A673 (cell line): ENCODE measurements at regions not wholly inside any gene's neighbourhood (a gene's known extent, or its start where the extent isn't known, plus 50 kb on each side); places are given as distances from the start of the nearest gene placed in this dataset.

Source experiments
- BruUV-seq: library from RNA; stranded (reverse); fragments of 400-500 nt; replicated peaks from 2 replicates; lab custom pipeline; 2021; lab: Mats Ljungman, UMichigan
- CTCF ChIA-PET: fragments of 300-600 bp; sonication (Branson Sonifier 250); formaldehyde crosslinking; loops from one replicate; lab custom pipeline; 2022; ENCODE audit warnings: antibody characterized with exemption; lab: Charles Lee
- POLR2A ChIA-PET: fragments of 300-600 bp; sonication (Branson Sonifier 250); formaldehyde crosslinking; loops from one replicate; lab custom pipeline; 2022; ENCODE audit warnings: antibody characterized with exemption; ENCODE audit not compliant: low non-redundant PET; lab: Charles Lee
- DNase-seq: peaks from one replicate; pipeline ENCODE4 v3.0.0-alpha.2; 2015; ENCODE audit warnings: low spot score
- H3K27ac ChIP-seq: fragments of 200-600 bp; sonication (generic); 2 replicates; pipeline ENCODE4 v1.5.1; 2016; ENCODE audit warnings: mixed run types, low read depth, mild to moderate bottlenecking, mixed read lengths, antibody characterized with exemption, low read length; ENCODE audit not compliant: poor library complexity, severe bottlenecking
- H3K27me3 ChIP-seq: fragments of 200-600 bp; sonication (generic); replicated peaks from 2 replicates; pipeline ENCODE4 v1.6.1; 2017; ENCODE audit warnings: mixed run types, low read depth, mild to moderate bottlenecking, mixed read lengths, antibody characterized with exemption, low read length; ENCODE audit not compliant: insufficient read depth, poor library complexity
- H3K36me3 ChIP-seq: fragments of 200-600 bp; sonication (generic); 2 replicates; pipeline ENCODE4 v1.6.1; 2016; ENCODE audit warnings: mixed run types, mild to moderate bottlenecking, mixed read lengths, antibody characterized with exemption, low read length; ENCODE audit not compliant: insufficient read depth, poor library complexity, severe bottlenecking
- H3K4me1 ChIP-seq: fragments of 200-600 bp; sonication (generic); 2 replicates; pipeline ENCODE4 v1.6.1; 2017; ENCODE audit warnings: mixed run types, mild to moderate bottlenecking, mixed read lengths, antibody characterized with exemption, low read length; ENCODE audit not compliant: insufficient read depth, poor library complexity, severe bottlenecking
- H3K4me3 ChIP-seq: fragments of 200-600 bp; sonication (generic); 2 replicates; pipeline ENCODE4 v1.5.1; 2016; ENCODE audit warnings: low read depth, mixed run types, mild to moderate bottlenecking, mixed read lengths, low read length; ENCODE audit not compliant: poor library complexity, severe bottlenecking
- H3K9me3 ChIP-seq: fragments of 200-600 bp; sonication (generic); 2 replicates; pipeline ENCODE4 v1.6.1; 2016; ENCODE audit warnings: mixed run types, low read depth, mild to moderate bottlenecking, mixed read lengths, antibody characterized with exemption, low read length; ENCODE audit not compliant: poor library complexity, severe bottlenecking
- CTCF ChIP-seq: fragments of 300-800, 200-600 bp; sonication (generic); conservative IDR thresholded peaks from 2 replicates; pipeline ENCODE4 v1.5.1; 2017; ENCODE audit warnings: low read depth, mild to moderate bottlenecking, antibody characterized with exemption, low read length, moderate library complexity, mixed read lengths
- EZH2 ChIP-seq: fragments of 200-600 bp; sonication (generic); IDR thresholded peaks from 2 replicates; pipeline ENCODE4 v1.6.1; 2017; ENCODE audit warnings: borderline replicate concordance, low read depth, mild to moderate bottlenecking, mixed read lengths, antibody characterized with exemption, low read length; ENCODE audit not compliant: poor library complexity, severe bottlenecking
- intact Hi-C: fragments of 100-400 bp; cut with micrococcal nuclease; formaldehyde crosslinking; loops from one replicate; pipeline ENCODE4 v1.10.0; 2022; ENCODE audit not compliant: unreplicated experiment

- intact Hi-C loops = no loop called here
These were observed 577.2 kb upstream of the PCDH15 start for GRCh38 chr10:55378196-55378595.

GRCh38 chr10:55374917-55375316 lies 573.9 kb upstream of the PCDH15 start:
- Histone ChIP-seq H3K9me3 (no peaks in the 10 kb centered on the region), H3K27me3 (no peaks in the 10 kb centered on the region), H3K36me3 (no peaks in the 10 kb centered on the region), H3K27ac (no peak overlapping the region), H3K4me1 (no peaks in the 10 kb centered on the region), H3K4me3 (no peak overlapping the region)
- ChIA-PET POLR2A (no interaction called here), CTCF (no interaction called here)
- intact Hi-C loops = no loop called here
- BruUV-seq = no TSS peak
- DNase-seq = no peak
- TF ChIP-seq EZH2 = no peak
- TF ChIP-seq CTCF = no peak

More at GRCh38 chr10:55378196-55378595, 577.2 kb upstream of the PCDH15 start:
- H3K4me1 ChIP-seq = no peaks in the 10 kb centered on the region
- no peaks in the 10 kb centered on the region for H3K9me3 ChIP-seq
- ChIA-PET POLR2A (no interaction called here), CTCF (no interaction called here)
- H3K4me3 ChIP-seq = no peak overlapping the region
- BruUV-seq = no TSS peak
- no peak overlapping the region for H3K27ac ChIP-seq
- TF ChIP-seq EZH2 = no peak
- no peak for TF ChIP-seq CTCF
- no peak for DNase-seq
- no peaks in the 10 kb centered on the region for H3K36me3 ChIP-seq
- H3K27me3 ChIP-seq = no peaks in the 10 kb centered on the region

- POLR2A ChIA-PET = no interaction called here
These were observed 573.0 kb upstream of the PCDH15 start for GRCh38 chr10:55374060-55374459.

More at GRCh38 chr10:55374060-55374459, 573.0 kb upstream of the PCDH15 start:
- no peak overlapping the region for H3K27ac ChIP-seq
- peaks cover under 1% of the 10 kb centered on the region for H3K9me3 ChIP-seq
- no TSS peak for BruUV-seq
- no peaks in the 10 kb centered on the region for H3K4me1 ChIP-seq
- CTCF ChIA-PET = no interaction called here
- H3K27me3 ChIP-seq = no peaks in the 10 kb centered on the region
- no peaks in the 10 kb centered on the region for H3K36me3 ChIP-seq
- intact Hi-C loops = no loop called here
- TF ChIP-seq EZH2 (no peak), CTCF (no peak)
- H3K4me3 ChIP-seq = no peak overlapping the region
- DNase-seq = no peak
